ENCODE measurements at regions not wholly inside any gene's neighbourhood (a gene's known extent, or its start where the extent isn't known, plus 50 kb on each side); places are given as distances from the start of the nearest gene placed in this dataset.

DNA sequence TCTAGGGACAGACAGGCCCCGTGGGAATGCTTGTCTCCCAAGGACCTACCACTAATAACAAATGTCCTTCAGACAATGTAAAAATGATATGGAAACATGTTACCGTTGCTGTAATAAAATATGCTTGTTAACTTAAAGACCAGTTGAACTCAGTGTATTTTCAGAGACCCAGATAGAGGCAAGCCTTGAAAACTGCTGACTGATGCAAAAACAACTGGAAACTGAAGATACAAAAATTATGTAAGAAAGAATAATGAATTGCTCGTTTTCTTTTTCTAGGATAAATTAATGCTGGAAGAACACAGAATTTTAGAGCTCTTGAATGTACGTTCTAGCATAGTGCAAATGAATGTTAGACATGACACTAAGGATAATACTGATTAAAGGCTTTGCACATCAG is 311.5 kb upstream of the MAN1A1 start:
- TF ChIP-seq POLR2A (IDR thresholded peaks at IDR 0.05; ENCODE audit: low read depth, low read length) (no peak), TAF1 (IDR thresholded peaks at IDR 0.05; ENCODE audit: borderline replicate concordance, low read depth, low read length) (no peak)
